ENCODE measurements at regions not wholly inside any gene's neighbourhood (a gene's known extent, or its start where the extent isn't known, plus 50 kb on each side); places are given as distances from the start of the nearest gene placed in this dataset.

DNA sequence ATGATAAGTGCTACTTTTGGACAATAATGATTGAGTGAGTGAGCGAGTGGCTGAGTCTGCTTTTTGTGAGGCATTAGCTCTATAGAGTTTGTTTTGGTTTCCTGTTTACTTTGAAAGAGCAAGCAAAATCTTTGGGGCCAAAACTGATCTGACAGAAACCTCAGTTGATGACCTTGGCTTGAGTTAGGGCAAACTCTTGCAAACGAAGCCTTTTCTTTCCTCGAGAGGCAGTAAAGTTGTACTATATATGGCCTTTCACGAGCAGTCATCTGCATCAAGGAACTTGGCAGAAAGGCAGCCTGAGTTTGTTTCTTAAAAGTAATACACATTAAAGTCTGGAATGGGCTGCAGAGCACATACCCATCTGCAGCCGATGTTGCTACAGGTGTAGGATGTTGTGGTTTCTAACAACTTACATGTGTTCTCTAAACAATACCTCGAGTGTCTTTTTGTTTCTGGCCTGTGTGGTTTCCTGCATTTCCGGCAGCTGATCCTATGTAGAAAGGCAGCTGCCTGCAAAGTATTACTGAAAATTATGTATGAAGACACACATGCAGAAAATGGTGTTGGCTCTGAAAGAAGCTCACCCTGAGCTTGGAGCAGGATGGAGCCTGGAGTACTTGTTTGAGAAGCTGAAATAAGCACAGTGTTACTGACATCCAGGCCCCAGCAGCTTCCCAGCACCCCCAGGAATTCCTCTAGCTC, 60.8 kb downstream of the FOXD1 start:
- TF ChIP-seq, protein P1, sequence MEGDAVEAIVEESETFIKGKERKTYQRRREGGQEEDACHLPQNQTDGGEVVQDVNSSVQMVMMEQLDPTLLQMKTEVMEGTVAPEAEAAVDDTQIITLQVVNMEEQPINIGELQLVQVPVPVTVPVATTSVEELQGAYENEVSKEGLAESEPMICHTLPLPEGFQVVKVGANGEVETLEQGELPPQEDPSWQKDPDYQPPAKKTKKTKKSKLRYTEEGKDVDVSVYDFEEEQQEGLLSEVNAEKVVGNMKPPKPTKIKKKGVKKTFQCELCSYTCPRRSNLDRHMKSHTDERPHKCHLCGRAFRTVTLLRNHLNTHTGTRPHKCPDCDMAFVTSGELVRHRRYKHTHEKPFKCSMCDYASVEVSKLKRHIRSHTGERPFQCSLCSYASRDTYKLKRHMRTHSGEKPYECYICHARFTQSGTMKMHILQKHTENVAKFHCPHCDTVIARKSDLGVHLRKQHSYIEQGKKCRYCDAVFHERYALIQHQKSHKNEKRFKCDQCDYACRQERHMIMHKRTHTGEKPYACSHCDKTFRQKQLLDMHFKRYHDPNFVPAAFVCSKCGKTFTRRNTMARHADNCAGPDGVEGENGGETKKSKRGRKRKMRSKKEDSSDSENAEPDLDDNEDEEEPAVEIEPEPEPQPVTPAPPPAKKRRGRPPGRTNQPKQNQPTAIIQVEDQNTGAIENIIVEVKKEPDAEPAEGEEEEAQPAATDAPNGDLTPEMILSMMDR (optimal IDR thresholded peaks at IDR 0.05 in 1 of 3, IDR thresholded peaks at IDR 0.05 in 1 of 3, conservative IDR thresholded peaks at IDR 0.05 in 1 of 3; ENCODE audit: extremely low read depth in 1 of 3, insufficient read depth in 2 of 3, low read length in 3 of 3) = no peak
- TF ChIP-seq EZH2 (IDR thresholded peaks at IDR 0.05; ENCODE audit: low read length) = no peak
